ENCODE measurements at regions not wholly inside any gene's neighbourhood (a gene's known extent, or its start where the extent isn't known, plus 50 kb on each side); places are given as distances from the start of the nearest gene placed in this dataset.

DNA sequence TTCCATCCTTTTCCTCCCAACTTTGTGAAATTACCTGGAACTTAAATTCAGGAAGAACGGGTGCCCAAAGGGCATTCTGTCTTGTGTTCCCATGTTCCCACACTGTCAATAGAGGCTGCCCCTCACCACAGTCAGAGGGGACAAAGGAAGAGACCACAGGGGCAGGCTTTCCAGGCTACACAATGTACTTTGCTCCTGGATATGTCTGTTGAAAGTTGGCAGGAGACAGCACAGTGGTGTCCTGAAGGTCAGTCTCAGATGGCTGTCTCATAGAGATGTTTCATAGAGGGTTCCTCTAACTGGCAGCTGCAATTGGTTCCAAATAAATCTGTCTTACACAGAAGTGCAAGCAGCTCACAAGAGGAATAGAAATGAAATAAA is 107.8 kb upstream of the TGFBR2 start:
- Mint-ChIP-seq H3K4me3 (no peak overlapping the region), H3K27me3 (ENCODE audit: low read depth, poor library complexity) (no peaks in the 10 kb centered on the region), H3K36me3 (ENCODE audit: low read depth) (no peaks in the 10 kb centered on the region), H3K27ac (no peak overlapping the region), H3K4me1 (peaks cover 51% of the 10 kb centered on the region), H3K9me3 (no peaks in the 10 kb centered on the region)
- TF ChIP-seq, protein P1, sequence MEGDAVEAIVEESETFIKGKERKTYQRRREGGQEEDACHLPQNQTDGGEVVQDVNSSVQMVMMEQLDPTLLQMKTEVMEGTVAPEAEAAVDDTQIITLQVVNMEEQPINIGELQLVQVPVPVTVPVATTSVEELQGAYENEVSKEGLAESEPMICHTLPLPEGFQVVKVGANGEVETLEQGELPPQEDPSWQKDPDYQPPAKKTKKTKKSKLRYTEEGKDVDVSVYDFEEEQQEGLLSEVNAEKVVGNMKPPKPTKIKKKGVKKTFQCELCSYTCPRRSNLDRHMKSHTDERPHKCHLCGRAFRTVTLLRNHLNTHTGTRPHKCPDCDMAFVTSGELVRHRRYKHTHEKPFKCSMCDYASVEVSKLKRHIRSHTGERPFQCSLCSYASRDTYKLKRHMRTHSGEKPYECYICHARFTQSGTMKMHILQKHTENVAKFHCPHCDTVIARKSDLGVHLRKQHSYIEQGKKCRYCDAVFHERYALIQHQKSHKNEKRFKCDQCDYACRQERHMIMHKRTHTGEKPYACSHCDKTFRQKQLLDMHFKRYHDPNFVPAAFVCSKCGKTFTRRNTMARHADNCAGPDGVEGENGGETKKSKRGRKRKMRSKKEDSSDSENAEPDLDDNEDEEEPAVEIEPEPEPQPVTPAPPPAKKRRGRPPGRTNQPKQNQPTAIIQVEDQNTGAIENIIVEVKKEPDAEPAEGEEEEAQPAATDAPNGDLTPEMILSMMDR (IDR thresholded peaks at IDR 0.05): no peak
- no peak for DNase-seq

DNA sequence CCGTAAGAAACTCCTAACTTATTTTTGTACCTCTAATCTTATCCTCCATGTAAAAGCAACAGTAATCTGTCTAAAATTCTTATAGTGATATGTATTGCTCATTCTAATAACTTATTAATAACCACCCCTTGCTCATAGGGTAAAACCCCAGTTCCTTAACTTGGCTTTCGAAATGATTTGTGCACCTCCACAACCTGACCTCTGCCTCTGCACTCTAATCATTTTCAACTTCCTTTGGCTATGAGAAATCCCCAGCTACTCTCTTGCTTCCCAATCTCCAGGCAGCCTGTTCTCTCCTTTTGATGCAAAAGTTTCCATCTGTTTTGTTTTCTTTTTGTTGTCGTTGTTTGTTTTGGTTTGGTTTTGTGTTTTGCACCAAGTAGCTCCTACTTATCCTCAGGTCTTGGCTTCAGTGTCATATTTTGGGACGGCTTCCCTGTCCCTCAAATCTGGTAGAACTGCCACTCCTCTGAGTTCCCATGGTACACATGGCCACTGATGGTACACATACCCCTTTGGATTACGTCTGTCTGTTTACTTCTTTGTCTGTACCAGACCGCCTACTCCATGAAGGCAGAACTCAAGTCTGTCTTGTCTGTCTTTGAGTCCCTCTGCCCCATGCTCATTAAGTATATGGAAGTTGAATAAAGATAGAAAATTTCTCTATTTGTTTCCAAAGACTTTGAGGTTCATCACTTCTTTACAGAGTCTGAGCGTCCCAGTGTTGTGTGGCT is 105.6 kb upstream of the TGFBR2 start:
- TF ChIP-seq, protein P1 (IDR thresholded peaks at IDR 0.05): no peak
- Mint-ChIP-seq H3K4me3 (no peak overlapping the region), H3K9me3 (no peaks in the 10 kb centered on the region), H3K27ac (no peak overlapping the region), H3K27me3 (ENCODE audit: low read depth, poor library complexity) (peaks cover 3% of the 10 kb centered on the region), H3K4me1 (peaks cover 30% of the 10 kb centered on the region), H3K36me3 (ENCODE audit: low read depth) (no peaks in the 10 kb centered on the region)
- DNase-seq: no peak

DNA sequence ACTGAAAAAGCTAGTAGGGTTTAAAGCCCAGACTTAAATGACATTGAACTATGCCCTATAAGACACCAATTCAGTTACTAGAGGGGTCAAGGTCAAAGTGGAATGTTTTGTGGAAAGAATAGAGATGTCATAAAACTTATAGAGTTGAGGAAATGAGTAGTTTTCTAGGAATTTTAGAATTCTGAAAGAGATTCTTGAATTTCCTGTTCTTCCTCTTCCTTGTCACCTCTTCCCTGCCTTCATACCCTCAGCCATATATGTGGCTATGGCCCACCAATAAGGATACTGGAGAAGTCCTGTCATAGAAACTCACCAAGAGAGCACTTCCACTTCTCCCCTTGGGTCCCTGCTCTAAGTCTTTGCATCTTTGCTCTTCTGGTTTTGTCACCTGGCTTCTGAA is 104.9 kb upstream of the TGFBR2 start:
- no peak for DNase-seq
- Mint-ChIP-seq H3K36me3 (ENCODE audit: low read depth) (no peaks in the 10 kb centered on the region), H3K9me3 (no peaks in the 10 kb centered on the region), H3K4me3 (no peak overlapping the region), H3K4me1 (peaks cover 23% of the 10 kb centered on the region), H3K27me3 (ENCODE audit: low read depth, poor library complexity) (peaks cover 3% of the 10 kb centered on the region), H3K27ac (no peak overlapping the region)
- TF ChIP-seq, protein P1 (IDR thresholded peaks at IDR 0.05): no peak

DNA sequence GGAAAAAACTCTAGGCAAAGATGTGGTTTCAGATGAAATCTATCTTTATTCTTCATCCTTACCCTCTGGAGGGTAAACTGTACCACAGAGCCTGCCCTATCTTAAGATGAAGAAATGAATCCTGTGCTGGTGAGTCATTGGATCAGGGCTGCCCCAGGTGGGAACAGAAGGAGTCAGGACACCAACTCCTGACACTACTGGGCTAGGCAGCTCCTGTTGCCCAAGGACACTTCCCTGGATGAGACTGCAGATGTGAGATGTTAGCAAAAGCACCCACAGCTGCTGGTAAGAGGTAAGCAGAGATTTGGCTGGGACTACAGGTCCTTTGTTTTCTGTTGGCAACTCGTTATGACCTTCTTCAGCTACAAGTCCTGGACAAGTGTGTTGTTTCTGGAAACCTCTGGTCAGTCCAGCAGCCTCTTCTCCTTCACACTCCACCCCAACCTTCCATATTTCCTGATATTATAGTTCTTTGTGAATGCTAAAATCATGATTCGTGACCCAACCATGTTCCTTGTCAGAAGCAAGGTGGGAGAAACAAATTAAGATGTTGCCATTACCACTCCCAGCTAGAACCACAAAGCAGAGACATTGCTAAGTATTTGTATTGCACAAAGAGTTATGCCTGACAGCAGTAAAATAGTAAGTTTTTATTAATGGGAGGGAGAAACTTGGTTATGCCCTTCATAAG is 104.2 kb upstream of the TGFBR2 start:
- H3K27me3 Mint-ChIP-seq (ENCODE audit: low read depth, poor library complexity): peaks cover 3% of the 10 kb centered on the region
- H3K4me1 Mint-ChIP-seq: peaks cover 16% of the 10 kb centered on the region
- no peak overlapping the region for H3K4me3 Mint-ChIP-seq
- H3K27ac Mint-ChIP-seq: no peak overlapping the region
- no peak for DNase-seq
- TF ChIP-seq, protein P1 (IDR thresholded peaks at IDR 0.05): no peak
- no peaks in the 10 kb centered on the region for H3K36me3 Mint-ChIP-seq (ENCODE audit: low read depth)
- H3K9me3 Mint-ChIP-seq: no peaks in the 10 kb centered on the region

DNA sequence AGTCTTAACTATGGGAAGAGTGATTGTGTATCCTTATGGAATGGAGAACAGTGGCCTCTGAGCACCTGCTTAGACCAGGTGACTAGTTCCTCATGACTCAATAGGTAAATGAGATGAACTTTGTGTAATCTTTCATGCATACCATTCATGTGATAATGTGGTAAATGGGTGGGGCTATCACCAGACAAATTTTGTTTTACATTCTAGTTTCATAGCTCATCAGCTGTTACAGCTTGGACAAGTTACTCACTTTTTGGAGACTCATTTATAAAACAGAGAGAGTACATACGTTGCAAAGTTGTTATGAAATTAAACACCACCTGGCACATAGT is 103.7 kb upstream of the TGFBR2 start:
- Mint-ChIP-seq H3K4me3 (no peak overlapping the region), H3K27me3 (ENCODE audit: low read depth, poor library complexity) (peaks cover 3% of the 10 kb centered on the region), H3K4me1 (peaks cover 16% of the 10 kb centered on the region), H3K36me3 (ENCODE audit: low read depth) (no peaks in the 10 kb centered on the region), H3K27ac (no peak overlapping the region), H3K9me3 (no peaks in the 10 kb centered on the region)
- DNase-seq: no peak
- TF ChIP-seq, protein P1 (IDR thresholded peaks at IDR 0.05): no peak

DNA sequence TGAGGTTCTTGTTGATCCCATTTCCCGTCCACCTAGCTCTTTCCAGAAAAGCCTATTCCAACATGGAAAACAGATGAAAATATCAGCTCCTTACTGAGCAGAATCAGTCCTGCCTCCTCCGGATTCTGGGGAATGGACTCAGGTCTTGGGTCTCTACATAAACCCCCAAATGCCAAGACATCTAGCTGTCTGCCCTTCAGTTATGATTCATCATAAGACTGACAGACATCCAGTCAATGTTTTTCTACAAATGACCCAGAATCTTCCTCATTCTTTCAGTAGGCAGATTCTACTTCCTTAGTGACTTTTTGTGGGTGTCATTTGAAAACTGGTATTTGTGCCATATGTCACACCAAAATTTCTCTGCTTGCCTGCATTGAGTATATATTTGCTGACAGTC is 103.0 kb upstream of the TGFBR2 start:
- TF ChIP-seq, protein P1 (IDR thresholded peaks at IDR 0.05): no peak
- DNase-seq: no peak
- Mint-ChIP-seq H3K27me3 (ENCODE audit: low read depth, poor library complexity) (peaks cover 3% of the 10 kb centered on the region), H3K4me3 (no peak overlapping the region), H3K4me1 (peaks cover 15% of the 10 kb centered on the region), H3K27ac (no peak overlapping the region), H3K9me3 (no peaks in the 10 kb centered on the region), H3K36me3 (ENCODE audit: low read depth) (no peaks in the 10 kb centered on the region)
